Mesothelial cell of epicardium (in vitro differentiated cells): ENCODE measurements at regions not wholly inside any gene's neighbourhood (a gene's known extent, or its start where the extent isn't known, plus 50 kb on each side); places are given as distances from the start of the nearest gene placed in this dataset.

Experiments used
- DNase-seq, 2 experiments: peaks; one replicate each; pipeline ENCODE4 v3.0.0; 2021; ENCODE audit warnings: low spot score in 2 of 2; ENCODE audit not compliant: unreplicated experiment in 2 of 2
- H3K27ac Mint-ChIP-seq: 2 replicates; pipeline ENCODE4 v1.8.0; 2021; ENCODE audit warnings: mixed read lengths
- H3K27me3 Mint-ChIP-seq: 2 replicates; pipeline ENCODE4 v1.8.0; 2021; ENCODE audit warnings: low read depth, mixed read lengths
- H3K36me3 Mint-ChIP-seq: 2 replicates; pipeline ENCODE4 v1.8.0; 2021; ENCODE audit warnings: mixed read lengths
- H3K4me1 Mint-ChIP-seq: 2 replicates; pipeline ENCODE4 v1.8.0; 2021; ENCODE audit warnings: mixed read lengths
- H3K4me3 Mint-ChIP-seq: 2 replicates; pipeline ENCODE4 v1.8.0; 2021; ENCODE audit warnings: mild to moderate bottlenecking, moderate library complexity, mixed read lengths
- H3K9me3 Mint-ChIP-seq: 2 replicates; pipeline ENCODE4 v1.8.0; 2021; ENCODE audit warnings: mixed read lengths
- TF ChIP-seq, protein P1 (sequence below): fragments of 200-600 bp; sonication (generic); IDR thresholded peaks from one replicate; pipeline ENCODE4 v1.5.0; 2021; ENCODE audit warnings: antibody characterized with exemption; ENCODE audit not compliant: unreplicated experiment

DNA sequence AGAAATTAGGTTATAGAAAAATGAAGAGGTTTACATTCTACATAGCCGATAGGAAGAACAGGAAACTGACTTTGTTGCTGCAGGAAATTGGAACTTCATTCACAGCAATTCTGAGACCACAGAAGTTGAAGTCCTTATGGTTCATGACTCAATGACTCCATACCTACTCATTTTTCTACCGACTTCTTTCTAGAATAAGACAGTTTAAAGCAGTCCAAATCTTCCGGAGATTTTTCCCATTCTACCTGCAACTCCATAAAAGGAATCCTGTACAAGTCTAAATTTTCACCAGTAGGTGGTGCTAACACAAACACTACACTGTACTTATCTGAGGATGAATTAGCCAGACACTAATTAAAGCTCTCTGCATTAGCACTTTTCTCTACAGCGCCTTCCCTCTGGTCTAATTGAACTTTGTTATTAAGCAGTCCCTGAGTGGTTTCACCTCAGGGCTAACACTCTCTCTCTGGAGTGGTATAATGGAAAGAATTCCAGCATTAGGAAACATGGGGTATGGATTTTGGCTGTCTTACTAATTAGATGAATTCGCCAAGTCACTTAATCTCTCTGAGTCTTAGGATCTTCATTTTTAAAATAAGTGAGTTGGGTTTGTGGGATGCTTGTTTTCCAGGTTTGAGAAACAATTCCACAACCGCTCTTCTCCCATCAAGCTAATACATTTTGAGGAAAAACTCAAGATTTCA, 167.9 kb downstream of the SMIM20 start:
- TF ChIP-seq, protein P1, sequence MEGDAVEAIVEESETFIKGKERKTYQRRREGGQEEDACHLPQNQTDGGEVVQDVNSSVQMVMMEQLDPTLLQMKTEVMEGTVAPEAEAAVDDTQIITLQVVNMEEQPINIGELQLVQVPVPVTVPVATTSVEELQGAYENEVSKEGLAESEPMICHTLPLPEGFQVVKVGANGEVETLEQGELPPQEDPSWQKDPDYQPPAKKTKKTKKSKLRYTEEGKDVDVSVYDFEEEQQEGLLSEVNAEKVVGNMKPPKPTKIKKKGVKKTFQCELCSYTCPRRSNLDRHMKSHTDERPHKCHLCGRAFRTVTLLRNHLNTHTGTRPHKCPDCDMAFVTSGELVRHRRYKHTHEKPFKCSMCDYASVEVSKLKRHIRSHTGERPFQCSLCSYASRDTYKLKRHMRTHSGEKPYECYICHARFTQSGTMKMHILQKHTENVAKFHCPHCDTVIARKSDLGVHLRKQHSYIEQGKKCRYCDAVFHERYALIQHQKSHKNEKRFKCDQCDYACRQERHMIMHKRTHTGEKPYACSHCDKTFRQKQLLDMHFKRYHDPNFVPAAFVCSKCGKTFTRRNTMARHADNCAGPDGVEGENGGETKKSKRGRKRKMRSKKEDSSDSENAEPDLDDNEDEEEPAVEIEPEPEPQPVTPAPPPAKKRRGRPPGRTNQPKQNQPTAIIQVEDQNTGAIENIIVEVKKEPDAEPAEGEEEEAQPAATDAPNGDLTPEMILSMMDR, result peak; percentile 77

GRCh38 chr4:26082565-26082964, 168.5 kb downstream of the SMIM20 start:
- no peak for DNase-seq
- Mint-ChIP-seq H3K27ac (no peak overlapping the region), H3K9me3 (no peaks in the 10 kb centered on the region), H3K27me3 (peaks cover 6% of the 10 kb centered on the region), H3K4me3 (no peak overlapping the region), H3K4me1 (peaks cover 43% of the 10 kb centered on the region), H3K36me3 (no peaks in the 10 kb centered on the region)
- TF ChIP-seq, protein P1, result no peak

More for the DNA sequence above, 167.9 kb downstream of the SMIM20 start:
- peaks cover 4% of the 10 kb centered on the region for H3K9me3 Mint-ChIP-seq
- no peak overlapping the region for H3K4me3 Mint-ChIP-seq
- no peak overlapping the region for H3K27ac Mint-ChIP-seq
- H3K27me3 Mint-ChIP-seq, result peaks cover 6% of the 10 kb centered on the region
- H3K36me3 Mint-ChIP-seq, result no peaks in the 10 kb centered on the region
- DNase-seq, result no peak
- H3K4me1 Mint-ChIP-seq, result peaks cover 43% of the 10 kb centered on the region

- Mint-ChIP-seq H3K27me3 (peaks cover 6% of the 10 kb centered on the region), H3K36me3 (no peaks in the 10 kb centered on the region), H3K4me3 (no peak overlapping the region), H3K27ac (no peak overlapping the region), H3K4me1 (peaks cover 43% of the 10 kb centered on the region), H3K9me3 (no peaks in the 10 kb centered on the region)
- TF ChIP-seq, protein P1, result no peak
- no peak for DNase-seq
Measured at GRCh38 chr4:26083987-26084386, 170.0 kb downstream of the SMIM20 start.

DNA sequence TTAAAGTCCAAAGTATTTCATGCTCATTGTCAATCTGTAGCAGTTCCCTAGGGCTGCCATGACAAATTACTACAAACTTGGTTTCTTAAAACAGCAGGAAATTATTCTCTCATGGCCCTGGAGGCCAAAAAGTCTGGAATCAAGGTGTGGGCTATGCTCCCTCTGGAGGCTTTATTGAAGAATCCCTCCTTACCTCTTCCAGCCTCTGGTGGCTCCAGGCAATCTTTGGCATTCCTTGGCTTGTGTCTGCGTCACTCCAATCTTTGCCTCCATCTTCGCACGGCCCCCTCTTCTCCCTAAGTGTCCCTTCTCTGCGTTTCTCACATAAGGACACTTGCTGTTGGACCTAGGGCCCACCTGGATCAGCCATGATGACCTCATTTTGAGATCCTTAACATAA, 170.4 kb downstream of the SMIM20 start:
- no peak overlapping the region for H3K27ac Mint-ChIP-seq
- peaks cover 6% of the 10 kb centered on the region for H3K27me3 Mint-ChIP-seq
- TF ChIP-seq, protein P1, result no peak
- H3K36me3 Mint-ChIP-seq, result no peaks in the 10 kb centered on the region
- no peaks in the 10 kb centered on the region for H3K9me3 Mint-ChIP-seq
- no peak overlapping the region for H3K4me3 Mint-ChIP-seq
- no peak for DNase-seq
- H3K4me1 Mint-ChIP-seq, result peaks cover 43% of the 10 kb centered on the region

GRCh38 chr4:26085551-26085950, 171.5 kb downstream of the SMIM20 start:
- H3K27ac Mint-ChIP-seq, result no peak overlapping the region
- H3K4me1 Mint-ChIP-seq, result peaks cover 40% of the 10 kb centered on the region
- peaks cover under 1% of the 10 kb centered on the region for H3K27me3 Mint-ChIP-seq
- peaks cover 8% of the 10 kb centered on the region for H3K9me3 Mint-ChIP-seq
- DNase-seq, result no peak
- H3K4me3 Mint-ChIP-seq, result no peak overlapping the region
- TF ChIP-seq, protein P1, result no peak
- peaks cover 4% of the 10 kb centered on the region for H3K36me3 Mint-ChIP-seq
